WTC11 (cell line): ENCODE measurements at regions not wholly inside any gene's neighbourhood (a gene's known extent, or its start where the extent isn't known, plus 50 kb on each side); places are given as distances from the start of the nearest gene placed in this dataset.

ENCODE experiments used
- CREB1 ChIP-seq: sonication (generic); formaldehyde crosslinking; IDR thresholded peaks from 2 replicates; pipeline ENCODE4 v1.8.0; 2023; ENCODE audit warnings: mild to moderate bottlenecking, missing genetic modification reagents
- CTCF ChIP-seq: fragments of 200-600 bp; IDR thresholded peaks from 2 replicates; pipeline ENCODE4 v1.8.0; 2022; ENCODE audit warnings: antibody characterized with exemption
- E2F1 ChIP-seq: sonication (generic); formaldehyde crosslinking; IDR thresholded peaks from 2 replicates; pipeline ENCODE4 v1.8.0; 2022; ENCODE audit warnings: mild to moderate bottlenecking, missing genetic modification reagents
- FOXK1 ChIP-seq: sonication (generic); formaldehyde crosslinking; IDR thresholded peaks from 2 replicates; pipeline ENCODE4 v1.8.0; 2022; ENCODE audit warnings: mild to moderate bottlenecking, moderate library complexity, missing genetic modification reagents
- HMGXB4 ChIP-seq: sonication (generic); formaldehyde crosslinking; IDR thresholded peaks from 2 replicates; pipeline ENCODE4 v1.8.1; 2023; ENCODE audit warnings: mild to moderate bottlenecking, moderate library complexity, missing genetic modification reagents
- NFYB ChIP-seq: sonication (generic); formaldehyde crosslinking; conservative IDR thresholded peaks from 2 replicates; pipeline ENCODE4 v1.8.0; 2022; ENCODE audit warnings: low read depth, missing genetic modification reagents
- NR3C1 ChIP-seq: sonication (generic); formaldehyde crosslinking; conservative IDR thresholded peaks from 2 replicates; pipeline ENCODE4 v1.8.1; 2023; ENCODE audit warnings: low read depth, mild to moderate bottlenecking, missing genetic modification reagents
- PRDM15 ChIP-seq: sonication (generic); formaldehyde crosslinking; IDR thresholded peaks from 2 replicates; pipeline ENCODE4 v1.8.0; 2022; ENCODE audit warnings: missing genetic modification reagents
- SP1 ChIP-seq: sonication (generic); formaldehyde crosslinking; conservative IDR thresholded peaks from 2 replicates; pipeline ENCODE4 v1.8.1; 2022; ENCODE audit warnings: missing genetic modification reagents
- ZNF232 ChIP-seq: sonication (generic); formaldehyde crosslinking; IDR thresholded peaks from 2 replicates; pipeline ENCODE4 v1.8.0; 2022; ENCODE audit warnings: mild to moderate bottlenecking, missing genetic modification reagents
- ZNF512 ChIP-seq: sonication (generic); formaldehyde crosslinking; IDR thresholded peaks from 2 replicates; pipeline ENCODE4 v1.8.1; 2022; ENCODE audit warnings: missing genetic modification reagents, borderline replicate concordance
- TF ChIP-seq, protein P1 (sequence below): sonication (generic); formaldehyde crosslinking; IDR thresholded peaks from 2 replicates; pipeline ENCODE4 v1.8.1; 2022; ENCODE audit warnings: low read depth, missing genetic modification reagents, borderline replicate concordance

- TF ChIP-seq E2F1 (CRISPR knock-in tag) (no peak), CTCF (no peak), HMGXB4 (CRISPR knock-in tag) (no peak), SP1 (CRISPR knock-in tag) (no peak), FOXK1 (CRISPR knock-in tag) (no peak), PRDM15 (no peak), ZNF512 (CRISPR knock-in tag) (no peak), ZNF232 (CRISPR knock-in tag) (no peak), NR3C1 (CRISPR knock-in tag) (no peak), CREB1 (CRISPR knock-in tag) (no peak), NFYB (CRISPR knock-in tag) (no peak)
- TF ChIP-seq, protein P1, sequence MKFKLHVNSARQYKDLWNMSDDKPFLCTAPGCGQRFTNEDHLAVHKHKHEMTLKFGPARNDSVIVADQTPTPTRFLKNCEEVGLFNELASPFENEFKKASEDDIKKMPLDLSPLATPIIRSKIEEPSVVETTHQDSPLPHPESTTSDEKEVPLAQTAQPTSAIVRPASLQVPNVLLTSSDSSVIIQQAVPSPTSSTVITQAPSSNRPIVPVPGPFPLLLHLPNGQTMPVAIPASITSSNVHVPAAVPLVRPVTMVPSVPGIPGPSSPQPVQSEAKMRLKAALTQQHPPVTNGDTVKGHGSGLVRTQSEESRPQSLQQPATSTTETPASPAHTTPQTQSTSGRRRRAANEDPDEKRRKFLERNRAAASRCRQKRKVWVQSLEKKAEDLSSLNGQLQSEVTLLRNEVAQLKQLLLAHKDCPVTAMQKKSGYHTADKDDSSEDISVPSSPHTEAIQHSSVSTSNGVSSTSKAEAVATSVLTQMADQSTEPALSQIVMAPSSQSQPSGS (CRISPR knock-in tag), result no peak
These were observed 76.3 kb upstream of the STOX2 start for GRCh38 chr4:183828839-183829238.
